Activated naive CD4-positive, alpha-beta T cell (primary cell): ENCODE measurements at regions not wholly inside any gene's neighbourhood (a gene's known extent, or its start where the extent isn't known, plus 50 kb on each side); places are given as distances from the start of the nearest gene placed in this dataset.
"Not testable (repeated sequence)": the region's sequence is repeated elsewhere in the genome, so short reads cannot be mapped to it uniquely, and the experiment has no call there.

Experiments used
- DNase-seq, 4 experiments: peaks; one replicate each; lab custom pipeline; 2025; lab: John Stamatoyannopoulos, UW

DNA sequence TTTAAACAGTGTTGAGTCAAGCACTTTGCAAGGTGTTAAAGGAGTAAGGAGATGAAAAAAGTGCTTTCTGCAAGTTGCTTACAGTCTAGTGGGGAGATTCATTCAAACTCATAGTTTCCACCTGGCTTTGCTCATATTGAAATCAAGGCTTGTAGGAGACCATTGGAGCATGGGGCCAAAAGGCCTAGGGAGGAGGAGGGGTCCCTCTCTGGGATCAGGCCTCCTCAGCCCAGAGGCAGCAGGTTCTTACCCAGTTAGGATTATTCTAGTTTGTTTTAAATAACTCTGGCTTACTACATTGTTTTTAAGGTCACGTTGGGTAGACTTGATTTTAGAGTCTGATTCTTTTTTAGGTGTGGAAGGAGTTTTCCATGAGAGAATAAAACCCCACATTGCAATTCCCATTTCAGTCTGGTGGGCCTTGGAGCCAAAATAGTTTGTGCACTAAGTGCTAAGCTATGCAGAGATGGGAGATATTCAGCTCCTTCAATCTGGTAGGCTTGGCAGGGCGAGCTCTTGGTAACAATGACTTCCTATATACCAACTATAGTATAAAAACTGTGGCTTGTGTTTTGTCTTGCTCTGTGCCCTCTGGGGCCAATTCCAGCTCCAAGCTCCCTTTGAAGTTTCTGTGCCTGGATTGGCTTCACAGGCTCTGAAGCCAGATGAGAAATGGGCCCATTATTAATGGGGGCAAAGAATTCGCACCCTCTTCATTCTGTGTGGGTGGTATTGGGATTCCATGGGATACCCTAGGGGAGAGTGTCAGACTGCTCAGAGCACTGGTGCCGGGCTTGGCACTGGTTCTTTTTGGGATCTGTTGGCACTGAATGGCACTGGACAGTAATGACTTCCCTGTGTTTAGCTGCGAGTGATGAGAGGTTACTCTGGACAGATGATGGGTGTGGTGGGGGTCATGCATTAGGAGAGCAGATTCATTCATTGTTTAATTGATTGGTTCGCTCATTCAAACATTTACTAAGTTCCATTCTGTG lies 301.1 kb downstream of the MYCN start:
- DNase-seq: no peak

DNA sequence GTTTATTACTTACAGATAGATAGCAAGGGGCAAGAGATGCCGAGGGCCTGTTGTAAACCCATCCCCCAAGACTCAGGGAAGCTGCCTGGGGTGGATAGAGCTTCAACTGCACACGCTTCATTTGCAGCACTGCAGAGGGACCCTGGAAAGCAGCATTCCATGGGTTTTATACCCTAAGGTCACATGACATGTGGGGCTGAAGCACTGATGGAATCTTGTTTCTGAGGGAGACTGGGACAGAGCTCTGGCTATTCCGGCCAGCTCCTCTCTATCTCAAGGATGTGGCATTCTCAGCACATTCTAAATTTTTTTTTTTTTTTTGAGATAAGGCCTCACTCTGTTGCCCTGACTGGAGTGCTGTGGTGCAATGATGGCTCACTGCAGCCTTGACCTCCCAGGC lies 300.1 kb downstream of the MYCN start:
- DNase-seq: no peak

DNA sequence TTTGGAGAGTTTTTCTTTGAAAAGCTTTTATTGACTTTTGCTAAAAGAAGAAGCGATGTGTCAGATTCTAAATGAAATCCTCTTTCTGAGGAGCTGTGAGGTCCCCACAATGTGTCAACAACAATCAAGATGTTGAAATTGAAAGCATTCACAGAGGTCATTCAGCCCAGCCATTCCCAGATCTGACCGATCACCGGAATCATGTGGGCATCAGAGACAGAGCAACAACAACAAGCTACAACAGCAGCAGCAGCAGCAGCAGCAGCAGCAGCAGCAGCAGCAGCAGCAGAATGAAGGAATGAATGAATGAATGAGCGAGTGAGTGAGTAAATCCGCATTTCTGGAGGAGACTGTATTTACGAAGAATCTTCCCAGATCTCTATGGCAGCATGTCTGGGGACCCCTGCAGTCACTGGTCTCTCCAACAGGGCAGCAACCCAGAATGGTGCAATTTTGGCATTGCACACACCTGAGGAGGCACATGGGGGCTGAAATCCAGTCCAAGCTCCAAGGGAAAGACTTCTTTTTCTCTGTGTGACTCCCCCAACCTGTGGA lies 299.0 kb downstream of the MYCN start:
- no peak for DNase-seq

DNA sequence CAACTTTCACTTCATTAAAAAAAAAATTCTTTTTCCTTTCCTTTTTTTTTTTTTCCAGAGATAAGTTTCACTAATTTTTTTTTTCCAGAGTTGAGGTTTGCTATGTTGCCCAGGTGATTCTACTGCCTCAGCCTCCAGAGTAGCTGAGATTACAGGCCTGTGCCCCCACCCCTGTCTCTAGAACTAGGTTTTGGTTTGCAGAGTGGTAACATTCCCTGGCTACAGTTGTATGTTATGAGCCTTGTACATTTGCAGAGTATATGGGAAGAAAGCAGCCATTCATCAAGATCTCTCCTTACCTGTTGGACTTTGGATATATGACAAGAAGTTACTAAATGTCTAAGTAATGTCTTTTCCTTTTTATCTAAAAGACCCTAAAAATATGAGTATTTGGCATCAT lies 298.4 kb downstream of the MYCN start:
- no peak for DNase-seq

DNA sequence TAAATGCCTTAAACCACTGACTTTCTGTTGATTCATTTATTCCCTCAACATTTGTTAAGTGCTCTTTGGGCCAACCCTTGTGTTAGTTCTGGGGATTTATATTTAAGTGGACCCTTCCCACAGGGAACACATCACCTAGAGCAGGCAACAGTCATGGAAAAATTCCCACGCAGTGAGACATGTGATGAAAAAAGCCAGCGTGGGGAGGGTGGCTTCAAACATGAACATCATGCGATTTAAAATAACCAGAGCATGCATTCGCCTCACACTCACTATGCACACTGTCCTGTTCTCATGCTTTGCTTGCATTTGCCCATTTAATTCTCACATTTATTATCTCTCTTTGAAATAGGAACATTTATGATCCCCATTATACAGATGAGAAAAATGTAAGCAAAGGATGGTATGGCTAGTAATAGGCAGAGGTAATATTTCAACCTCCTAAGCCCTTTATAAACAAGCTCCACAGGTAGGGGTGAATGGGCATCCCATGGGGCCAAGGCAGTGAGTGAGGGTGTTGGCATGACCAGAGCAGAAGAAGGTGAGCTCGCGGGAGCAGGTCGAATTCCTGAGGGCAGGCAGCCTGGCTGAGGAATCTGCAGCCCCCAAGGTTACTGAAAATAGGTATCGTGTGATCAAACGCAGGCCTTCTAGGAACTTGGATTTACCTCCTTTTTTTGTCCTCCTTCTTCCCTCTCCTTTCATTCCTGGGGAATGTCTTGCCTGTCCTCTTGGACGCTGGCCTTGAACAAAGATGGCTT lies 297.8 kb downstream of the MYCN start:
- DNase-seq: no peak

DNA sequence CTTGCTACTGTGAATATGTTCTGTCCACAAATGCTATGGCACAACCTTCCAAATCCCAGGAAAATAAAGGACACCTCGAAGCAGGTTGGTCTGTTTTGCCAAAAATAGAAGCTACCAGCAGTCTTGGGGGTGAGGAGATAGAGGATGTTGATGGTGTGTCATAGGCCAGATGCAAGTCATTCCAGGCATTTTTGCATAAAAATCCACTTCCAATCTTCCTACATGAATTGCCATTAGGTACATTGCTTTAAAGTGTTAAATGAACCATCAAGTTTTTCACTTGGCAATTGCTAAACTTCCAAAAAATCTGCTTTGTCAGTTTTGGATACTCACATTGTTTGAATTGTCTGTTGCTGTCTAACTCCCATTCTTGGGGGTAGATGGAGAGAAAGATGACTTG lies 295.4 kb downstream of the MYCN start:
- DNase-seq: no peak

DNA sequence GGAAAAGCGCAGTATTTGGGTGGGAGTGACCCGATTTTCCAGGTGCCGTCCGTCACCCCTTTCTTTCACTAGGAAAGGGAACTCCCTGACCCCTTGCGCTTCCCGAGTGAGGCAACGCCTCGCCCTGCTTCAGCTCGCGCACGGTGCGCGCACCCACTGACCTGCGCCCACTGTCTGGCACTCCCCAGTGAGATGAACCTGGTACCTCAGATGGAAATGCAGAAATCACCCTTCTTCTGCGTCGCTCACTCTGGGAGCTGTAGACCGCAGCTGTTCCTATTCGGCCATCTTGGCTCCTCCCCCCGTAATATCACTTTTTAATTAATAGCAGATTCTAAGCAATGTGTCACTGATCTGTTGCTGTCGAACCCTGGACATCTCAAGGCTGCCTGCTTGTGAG lies 294.9 kb downstream of the MYCN start:
- not testable (repeated sequence) for DNase-seq

DNA sequence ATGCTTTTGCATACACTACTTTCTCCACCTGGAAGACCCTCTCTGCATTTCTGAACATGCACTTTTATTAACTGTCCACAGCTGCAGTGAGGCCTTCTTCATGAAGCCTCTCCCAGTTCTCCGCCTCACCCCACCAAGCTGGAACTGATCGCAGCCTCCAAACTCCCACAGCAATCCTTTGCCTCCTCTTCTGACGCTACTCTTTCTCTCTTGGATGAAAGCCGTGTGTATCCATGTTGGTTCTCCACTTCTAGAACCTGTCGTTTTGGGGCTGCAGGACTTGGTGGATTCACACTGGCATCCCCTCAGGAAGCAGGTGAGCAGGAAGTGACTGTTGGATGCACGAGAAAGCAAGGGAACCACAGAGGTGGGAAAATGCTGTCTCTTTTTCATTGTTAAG lies 288.6 kb downstream of the MYCN start:
- DNase-seq: no peak

DNA sequence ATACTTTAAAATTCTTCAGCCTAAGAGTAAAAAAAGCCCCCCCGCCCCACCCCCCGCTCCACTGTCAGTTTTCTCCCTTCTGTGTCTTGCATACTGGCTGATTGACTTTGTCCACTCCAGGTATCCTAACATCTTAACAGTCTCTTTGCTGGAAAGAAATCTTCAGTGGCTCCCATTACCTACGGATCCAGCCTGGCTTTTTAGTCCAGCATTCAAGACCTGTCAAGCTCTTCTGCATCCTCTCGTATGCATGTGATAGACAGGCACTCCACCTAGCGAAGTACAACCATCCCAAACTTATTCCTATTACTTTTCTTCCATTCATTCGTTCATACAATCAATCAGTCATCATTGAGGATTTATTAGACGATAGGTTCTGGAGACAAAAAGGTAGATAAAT lies 288.1 kb downstream of the MYCN start:
- no peak for DNase-seq

DNA sequence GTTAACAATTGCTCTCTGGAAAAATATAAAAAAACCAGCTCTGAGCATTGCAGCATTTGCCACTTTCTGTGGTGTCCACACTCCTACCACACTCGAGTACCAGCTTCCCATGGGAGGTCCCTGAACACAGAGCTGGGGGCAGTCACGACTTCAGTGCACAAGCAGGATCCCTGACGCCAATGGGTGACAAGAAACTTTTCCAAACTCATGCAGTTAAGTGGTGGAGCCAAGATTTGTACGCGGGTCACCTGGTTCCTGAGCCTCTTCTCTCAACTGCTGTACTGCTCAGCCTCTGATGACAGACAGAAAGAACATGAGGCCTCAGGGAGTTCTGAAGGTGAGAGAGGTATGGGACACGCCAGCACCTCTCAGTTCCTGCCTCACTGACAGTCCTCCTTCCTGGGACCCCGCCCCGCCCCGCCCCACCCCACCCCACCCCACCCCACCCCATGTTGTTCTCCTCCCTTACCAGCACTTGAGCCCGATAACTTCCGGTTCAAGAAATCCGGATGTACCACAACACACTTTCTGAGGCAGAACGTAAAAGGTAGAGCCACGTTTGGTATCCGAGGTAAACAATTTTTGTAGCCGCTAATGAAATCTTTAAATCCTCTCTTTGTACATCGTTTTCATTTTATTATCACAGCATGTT lies 287.6 kb downstream of the MYCN start:
- DNase-seq: no peak

DNA sequence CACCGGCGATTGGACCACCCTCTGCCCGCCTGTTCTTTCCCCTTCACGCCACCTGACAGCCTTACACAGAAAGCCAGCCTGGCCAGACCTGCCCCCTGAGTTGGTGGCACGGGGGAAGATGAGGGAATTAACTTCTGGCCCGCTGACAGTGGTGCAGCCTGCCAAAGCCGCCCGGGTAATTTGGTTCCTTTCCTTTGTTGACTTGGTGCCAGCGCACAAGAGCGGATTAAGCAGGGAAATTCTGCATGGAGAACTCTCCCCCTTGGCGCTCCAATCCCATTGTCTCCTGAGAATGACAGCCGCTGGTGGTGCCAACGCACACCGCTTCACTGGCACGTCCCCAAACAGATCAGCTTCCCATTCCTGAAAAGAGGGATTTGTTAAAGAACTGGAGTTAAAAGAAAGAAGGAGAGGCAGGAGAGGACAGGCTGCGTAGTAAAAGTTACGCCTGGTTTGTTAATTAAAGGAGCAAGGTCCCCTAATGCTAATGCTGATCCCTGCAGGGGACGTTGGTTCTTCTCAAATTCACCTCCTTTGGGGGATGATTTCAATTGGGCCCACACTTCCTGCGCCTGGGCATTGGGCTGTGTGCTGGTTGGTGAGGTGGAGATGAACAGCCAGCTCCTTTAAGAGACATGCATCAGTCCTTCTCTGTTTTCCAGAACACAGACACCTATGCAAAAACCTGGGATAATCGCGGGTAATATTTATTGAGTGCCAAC lies 286.8 kb downstream of the MYCN start:
- no peak for DNase-seq

DNA sequence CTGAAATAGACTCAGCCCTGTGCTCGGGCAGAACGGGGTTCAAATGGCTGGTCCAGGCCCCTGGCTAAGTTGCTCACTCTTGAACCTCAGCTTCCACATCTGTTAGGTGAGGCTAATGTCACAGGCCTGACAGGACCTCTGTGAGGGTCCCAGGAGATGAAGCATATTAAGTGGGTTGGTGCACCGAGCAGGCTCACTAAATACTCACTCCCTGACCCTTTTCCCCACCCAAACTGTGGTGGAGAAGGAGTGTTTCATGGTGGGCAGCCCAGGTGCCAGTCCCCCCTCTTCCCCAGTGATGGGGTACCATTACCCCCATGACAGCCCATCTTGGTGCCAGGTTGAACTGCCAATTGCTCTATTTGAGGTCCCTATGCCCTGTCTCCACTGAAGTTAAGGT lies 286.0 kb downstream of the MYCN start:
- DNase-seq: no peak

DNA sequence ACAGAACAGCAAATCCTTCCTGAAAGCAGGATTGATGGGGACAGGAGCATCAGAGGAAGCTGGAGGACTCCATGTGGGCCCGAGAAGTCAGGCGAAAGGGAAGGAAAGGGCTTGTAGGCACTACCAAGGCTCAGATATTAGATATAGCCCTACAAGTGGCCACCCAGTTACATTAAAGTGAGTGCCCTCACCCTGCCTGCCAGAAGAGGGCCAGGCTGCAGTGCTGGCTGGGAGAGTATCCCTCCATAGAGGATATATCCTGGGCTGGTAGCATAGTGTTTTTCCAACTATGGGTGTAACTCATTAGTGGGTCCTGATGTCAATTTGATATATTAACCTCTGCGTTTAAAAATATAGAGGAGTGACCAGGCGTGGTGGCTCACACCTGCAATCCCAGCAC lies 285.2 kb downstream of the MYCN start:
- DNase-seq: no peak

DNA sequence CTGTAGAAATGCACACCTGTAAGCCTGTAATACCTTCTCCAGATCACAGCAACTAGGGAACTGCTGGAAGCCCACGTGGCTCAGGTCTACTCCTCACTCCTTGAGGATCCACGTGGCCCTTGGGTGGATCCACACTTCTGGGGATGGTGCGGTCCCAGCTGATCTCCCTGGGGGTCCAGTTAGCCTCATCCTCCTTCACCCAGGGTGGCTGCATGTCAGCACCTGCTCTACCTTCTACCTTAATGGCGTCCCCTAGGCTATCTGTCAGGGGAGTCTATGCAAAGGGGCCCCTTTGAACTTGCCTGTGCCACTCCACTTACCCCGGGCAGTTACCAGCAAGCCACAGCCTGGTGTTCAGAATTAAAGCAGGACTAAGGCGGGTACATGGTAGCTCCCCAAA lies 284.7 kb downstream of the MYCN start:
- DNase-seq: no peak

DNA sequence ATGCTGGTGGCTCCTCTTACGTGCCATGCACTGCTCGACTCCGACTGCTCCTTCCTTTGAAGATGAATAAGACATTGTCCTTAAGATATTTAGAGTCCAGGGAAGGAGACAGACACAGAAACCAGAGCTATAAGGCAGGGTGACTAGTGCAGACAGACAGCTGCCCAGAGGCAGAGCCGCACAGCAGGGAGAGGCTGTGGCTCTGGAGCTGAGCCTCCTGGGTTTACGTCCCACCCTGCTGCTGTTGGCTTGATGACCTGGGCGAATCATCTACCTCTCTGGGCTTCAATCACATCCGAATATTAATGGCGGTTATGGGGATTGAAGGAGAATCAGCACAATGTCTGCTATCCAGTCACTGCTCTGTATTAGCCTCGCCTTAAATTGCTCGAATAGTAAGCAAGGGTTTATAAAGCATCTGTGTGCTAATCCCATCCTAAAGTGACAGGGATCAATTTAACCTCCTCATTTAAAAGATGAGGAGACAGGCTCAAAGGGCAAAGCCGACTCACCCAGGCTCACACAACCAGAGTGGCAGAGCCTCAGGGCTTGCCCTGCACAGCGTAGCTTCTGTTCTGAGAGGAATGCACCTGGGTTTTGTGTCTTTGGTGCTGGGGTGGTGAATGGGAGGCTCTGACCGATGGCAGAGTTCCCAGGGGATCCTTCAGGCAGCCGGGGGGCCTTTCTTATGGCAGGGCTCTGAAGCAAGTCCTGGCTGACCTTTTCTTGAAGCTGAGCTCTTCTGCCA lies 284.1 kb downstream of the MYCN start:
- DNase-seq: no peak

DNA sequence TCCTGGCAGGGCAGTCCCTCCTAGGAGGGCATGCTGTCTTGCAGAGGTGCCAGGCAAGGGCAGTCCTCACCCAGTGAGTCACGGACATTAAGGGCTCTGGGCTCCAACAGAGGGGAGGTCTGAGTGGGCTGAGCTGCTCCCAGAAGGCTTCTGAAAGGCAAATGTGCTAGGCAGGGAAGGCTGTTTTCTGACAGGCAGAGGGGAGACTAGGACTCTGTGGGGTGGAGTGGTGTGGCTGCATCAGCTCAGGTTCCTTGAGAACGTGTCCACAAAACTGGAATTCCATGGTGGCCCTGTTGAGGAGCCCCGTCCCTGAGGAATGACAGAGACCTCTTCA lies 283.5 kb downstream of the MYCN start:
- no peak for DNase-seq

DNA sequence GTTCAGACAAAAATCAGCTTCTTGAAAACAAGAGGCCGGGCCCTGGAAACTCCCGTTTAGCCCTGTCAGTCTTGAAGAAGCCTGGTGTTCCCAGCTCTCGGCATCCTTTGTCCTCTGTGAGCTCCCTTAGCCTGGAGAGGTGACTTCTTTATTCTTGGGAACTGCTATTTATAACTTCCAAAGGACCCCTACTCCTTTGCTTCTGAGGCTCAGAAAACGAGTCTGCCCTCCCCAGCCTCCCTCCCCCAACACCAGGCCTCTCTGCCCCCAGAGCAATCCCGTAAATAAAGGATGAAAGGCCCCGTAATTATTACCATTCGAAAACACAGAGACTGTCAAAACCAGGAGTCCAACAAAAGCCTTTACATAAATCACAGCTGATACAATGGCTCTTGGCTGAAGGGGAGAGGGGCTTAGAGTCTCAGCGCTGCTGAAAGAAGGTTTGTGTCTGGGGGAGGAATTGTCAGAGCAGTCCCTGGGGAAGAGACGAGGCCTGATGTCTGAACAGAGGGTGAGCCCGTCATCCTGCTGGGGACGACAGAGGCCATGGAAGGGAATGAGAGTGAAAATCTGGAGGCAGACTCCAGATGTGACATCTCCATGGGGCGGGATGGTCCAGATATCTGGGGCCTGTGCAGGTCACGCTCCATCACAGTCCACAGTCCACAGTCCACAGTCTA lies 283.0 kb downstream of the MYCN start:
- DNase-seq: no peak

DNA sequence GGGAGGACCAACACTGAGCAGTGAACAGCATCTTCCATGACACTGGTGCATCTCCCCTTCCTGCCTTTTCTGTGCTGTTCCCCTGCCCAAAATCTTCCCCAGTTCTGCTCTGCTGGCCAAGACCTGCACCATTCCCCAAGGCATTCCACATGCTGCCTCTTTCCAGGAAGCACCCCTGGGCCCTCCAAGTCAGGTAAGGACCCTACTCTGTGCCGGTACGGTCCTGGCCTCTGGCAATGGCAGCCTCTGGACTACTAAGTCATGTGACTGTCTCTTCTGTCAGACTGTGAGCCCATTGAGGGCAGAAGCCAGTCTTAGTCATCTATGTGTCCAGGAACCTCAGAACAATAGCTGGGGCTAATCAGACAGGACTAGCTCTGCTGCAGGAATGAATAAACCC lies 282.0 kb downstream of the MYCN start:
- DNase-seq: no peak

DNA sequence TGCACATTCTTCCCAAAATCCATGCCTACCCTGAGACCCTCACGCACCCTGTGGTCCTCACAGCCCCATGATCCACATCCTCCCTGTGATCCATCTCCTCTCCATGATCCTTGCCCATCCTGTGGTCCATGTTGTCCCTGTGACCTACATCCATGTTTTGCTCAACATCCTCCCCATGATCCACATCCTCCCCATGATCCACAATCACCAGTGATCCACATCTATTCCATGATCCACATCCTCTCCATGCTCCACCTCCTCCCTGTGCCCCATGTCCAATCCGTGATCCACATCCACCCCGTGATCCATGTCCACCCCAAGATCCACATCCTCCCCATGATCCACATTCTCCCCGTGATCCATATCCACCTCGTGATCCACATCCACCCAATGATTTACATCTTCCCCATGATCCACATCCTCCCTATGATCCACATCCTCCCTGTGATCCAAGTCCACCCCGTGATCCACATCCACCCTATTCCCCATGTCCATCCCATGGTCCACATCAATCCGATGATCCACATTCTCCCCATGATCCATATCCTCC lies 281.2 kb downstream of the MYCN start:
- no peak for DNase-seq

DNA sequence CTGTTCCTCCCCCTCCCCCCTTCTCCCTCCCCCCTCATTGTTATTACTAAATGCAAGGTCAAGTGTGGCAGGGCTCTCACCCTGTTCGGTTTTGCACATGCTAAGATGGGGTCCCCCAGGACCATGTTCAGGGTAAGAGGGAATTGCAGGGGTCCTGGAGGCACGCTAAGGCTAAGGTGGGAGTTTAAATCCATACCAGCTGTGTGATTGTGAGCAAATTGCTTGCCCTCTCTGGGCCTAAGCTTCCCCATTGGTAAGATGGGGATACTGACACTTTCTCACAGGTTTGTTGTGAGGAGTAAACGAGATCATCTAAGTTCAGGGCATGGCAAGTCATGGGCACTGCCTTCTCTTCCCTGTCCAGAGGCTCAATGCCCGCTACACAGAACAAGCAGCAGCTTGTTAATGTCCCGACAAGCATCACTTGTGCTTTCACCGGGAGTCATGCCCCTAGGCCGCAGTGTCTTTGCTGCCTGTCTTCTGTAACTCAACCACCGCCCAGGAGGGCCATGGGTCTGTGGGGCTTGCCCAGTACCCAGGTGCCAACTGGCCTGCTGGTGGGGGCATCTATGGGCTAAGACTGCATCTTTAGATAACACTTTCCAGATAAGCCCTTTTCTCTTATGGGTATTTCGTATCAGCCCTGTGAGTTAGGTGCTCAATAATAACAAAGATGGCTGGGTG lies 279.1 kb downstream of the MYCN start:
- DNase-seq: no peak
